Endothelial cell of umbilical vein (primary cell): ENCODE measurements at regions not wholly inside any gene's neighbourhood (a gene's known extent, or its start where the extent isn't known, plus 50 kb on each side); places are given as distances from the start of the nearest gene placed in this dataset.
"Not testable (repeated sequence)": the region's sequence is repeated elsewhere in the genome, so short reads cannot be mapped to it uniquely, and the experiment has no call there.

Experiments used
- BruUV-seq: library from RNA; stranded (reverse); fragments of 400-500 nt; replicated peaks from 2 replicates; lab custom pipeline; 2021; lab: Mats Ljungman, UMichigan
- CTCF ChIA-PET: fragments of 300-600, 350-600 bp; sonication (Branson Sonifier 250); formaldehyde crosslinking; loops from one replicate; lab custom pipeline; 2021; ENCODE audit warnings: antibody characterized with exemption, inconsistent platforms; lab: Charles Lee
- POLR2A ChIA-PET: fragments of 300-600, 350-600 bp; sonication (Branson Sonifier 250); formaldehyde crosslinking; loops from one replicate; lab custom pipeline; 2021; ENCODE audit warnings: antibody characterized with exemption, inconsistent platforms; lab: Charles Lee
- DNase-seq: peaks from one replicate; pipeline ENCODE4 v3.0.0-alpha.2; 2011; ENCODE audit warnings: low read depth, low spot score
- FAIRE-seq: peaks from 2 replicates; lab custom pipeline; 2011; peaks lifted over from hg19 to GRCh38; lab: Jason Lieb, UNC
- H2AFZ ChIP-seq: 2 replicates; pipeline ENCODE4 v1.6.0; 2012; ENCODE audit warnings: low read depth, low read length, control low read depth, inconsistent platforms
- H3K27ac ChIP-seq: 2 replicates; pipeline ENCODE4 v1.5.1; 2011; ENCODE audit warnings: low read depth, mild to moderate bottlenecking, control low read depth, low read length, moderate library complexity; ENCODE audit not compliant: insufficient read depth
- H3K27me3 ChIP-seq, 2 experiments: 2 replicates each; pipeline versions ENCODE4 v1.6.0 to v1.6.1; 2011; ENCODE audit warnings: low read length in 2 of 2, mixed read lengths in 1 of 2; ENCODE audit not compliant: control insufficient read depth in 2 of 2, insufficient read depth in 2 of 2
- H3K36me3 ChIP-seq, 2 experiments: 2 replicates in 1 of 2; 3 replicates in 1 of 2; pipeline ENCODE4 v1.5.1; 2011; ENCODE audit warnings: low read length in 2 of 2, mild to moderate bottlenecking in 1 of 2, moderate library complexity in 1 of 2; ENCODE audit not compliant: control insufficient read depth in 2 of 2, insufficient read depth in 2 of 2; ENCODE audit errors: extremely low read depth in 1 of 2
- H3K4me1 ChIP-seq: 3 replicates; pipeline ENCODE4 v1.5.1; 2011; ENCODE audit warnings: mild to moderate bottlenecking, low read length; ENCODE audit not compliant: control insufficient read depth, insufficient read depth; ENCODE audit errors: extremely low read depth
- H3K4me2 ChIP-seq: 2 replicates; pipeline ENCODE4 v1.6.1; 2011; ENCODE audit warnings: low read length, control low read depth, mixed read lengths; ENCODE audit not compliant: insufficient read depth
- H3K4me3 ChIP-seq, 3 experiments: fragments of 200-600 bp in 1 of 3; sonication (generic), shearing (Covaris generic) in 1 of 3; replicated peaks in 1 of 3; 2 replicates each; pipeline ENCODE4 v1.5.1; 2011 to 2016; ENCODE audit warnings: control low read depth in 3 of 3, low read length in 3 of 3, mild to moderate bottlenecking in 2 of 3, inconsistent platforms in 1 of 3, low read depth in 1 of 3, moderate library complexity in 1 of 3; ENCODE audit not compliant: insufficient read depth in 1 of 3
- H3K79me2 ChIP-seq: 2 replicates; pipeline ENCODE4 v1.6.0; 2012; ENCODE audit warnings: low read length, inconsistent platforms; ENCODE audit not compliant: control insufficient read depth, insufficient read depth
- H3K9ac ChIP-seq: replicated peaks from 2 replicates; pipeline ENCODE3; 2011; ENCODE audit warnings: low read length, control low read depth; ENCODE audit not compliant: insufficient read depth; ENCODE audit errors: extremely low read depth
- H3K9me1 ChIP-seq: replicated peaks from 3 replicates; pipeline ENCODE4 v1.6.0; 2011; ENCODE audit warnings: mild to moderate bottlenecking, low read length; ENCODE audit not compliant: control insufficient read depth, insufficient read depth; ENCODE audit errors: extremely low read depth
- H3K9me3 ChIP-seq: replicated peaks from 2 replicates; pipeline ENCODE4 v1.5.1; 2012; ENCODE audit warnings: low read length, inconsistent platforms; ENCODE audit not compliant: control insufficient read depth, insufficient read depth
- H4K20me1 ChIP-seq: replicated peaks from 2 replicates; pipeline ENCODE3; 2011; ENCODE audit warnings: mild to moderate bottlenecking, low read length; ENCODE audit not compliant: control insufficient read depth, insufficient read depth; ENCODE audit errors: extremely low read depth
- FOS ChIP-seq: IDR thresholded peaks from 2 replicates; pipeline ENCODE4 v1.6.1; 2011; ENCODE audit warnings: mild to moderate bottlenecking, low read length, moderate library complexity, borderline replicate concordance; ENCODE audit not compliant: insufficient read depth
- GATA2 ChIP-seq: IDR thresholded peaks from 2 replicates; pipeline ENCODE4 v1.7.0; 2011; ENCODE audit warnings: low read depth, mild to moderate bottlenecking, moderate library complexity, mixed read lengths, low read length; ENCODE audit not compliant: insufficient read length, insufficient read depth
- JUN ChIP-seq: IDR thresholded peaks from 2 replicates; pipeline ENCODE4 v1.6.1; 2011; ENCODE audit warnings: borderline replicate concordance, low read depth; ENCODE audit not compliant: insufficient read length, insufficient read depth
- MAX ChIP-seq: IDR thresholded peaks from 2 replicates; pipeline ENCODE4 v1.6.1; 2011; ENCODE audit not compliant: insufficient read depth, insufficient read length
- MYC ChIP-seq: IDR thresholded peaks from one replicate; pipeline ENCODE4 v1.6.1; 2011; ENCODE audit warnings: mild to moderate bottlenecking, low read depth, low read length
- dilution Hi-C: fragments of 300-500 bp; cut with MboI; formaldehyde crosslinking; loops from one replicate; pipeline ENCODE4 v1.15.0; 2019; ENCODE audit warnings: low sequenced_read_pairs; ENCODE audit not compliant: extremely low pct_ligation_motif_present
- intact Hi-C: fragments of 100-400 bp; cut with micrococcal nuclease; formaldehyde crosslinking; loops from one replicate; pipeline ENCODE4 v1.10.0; 2022

GRCh38 chr18:1150344-1150743 lies 245.7 kb downstream of the ADCYAP1 start:
- no peaks in the 10 kb centered on the region for H3K9me3 ChIP-seq
- no peak for FAIRE-seq
- no peak for DNase-seq
- H3K4me3 ChIP-seq, result no peak overlapping the region
- H3K27me3 ChIP-seq, result no peaks in the 10 kb centered on the region
- no peaks in the 10 kb centered on the region for H4K20me1 ChIP-seq
- no TSS peak for BruUV-seq
- intact Hi-C loops (no loop called here), dilution Hi-C loops (no loop called here)
- H3K9ac ChIP-seq, result no peak overlapping the region
- H3K79me2 ChIP-seq, result no peaks in the 10 kb centered on the region
- no peaks in the 10 kb centered on the region for H3K36me3 ChIP-seq
- H3K4me1 ChIP-seq, result no peaks in the 10 kb centered on the region
- H3K27ac ChIP-seq, result no peak overlapping the region
- ChIA-PET CTCF (no interaction called here), POLR2A (no interaction called here)
- H3K9me1 ChIP-seq, result no peaks in the 10 kb centered on the region
- TF ChIP-seq JUN (no peak), MAX (no peak), MYC (no peak), GATA2 (no peak), FOS (no peak)
- no peak overlapping the region for H2AFZ ChIP-seq
- no peak overlapping the region for H3K4me2 ChIP-seq

GRCh38 chr18:1152958-1153357 lies 248.3 kb downstream of the ADCYAP1 start:
- CTCF ChIA-PET, dilution Hi-C loops, BruUV-seq, H3K27me3 ChIP-seq, POLR2A ChIA-PET, H3K4me3 ChIP-seq, H3K9me3 ChIP-seq, H3K36me3 ChIP-seq, H3K27ac ChIP-seq, intact Hi-C loops, H2AFZ ChIP-seq, H3K4me2 ChIP-seq, DNase-seq, H3K9me1 ChIP-seq, H3K4me1 ChIP-seq, H4K20me1 ChIP-seq, H3K79me2 ChIP-seq, H3K9ac ChIP-seq, FAIRE-seq: not testable (repeated sequence)
